MCF 10A (cell line): ENCODE measurements at regions not wholly inside any gene's neighbourhood (a gene's known extent, or its start where the extent isn't known, plus 50 kb on each side); places are given as distances from the start of the nearest gene placed in this dataset.
"Not testable (repeated sequence)": the region's sequence is repeated elsewhere in the genome, so short reads cannot be mapped to it uniquely, and the experiment has no call there.

ENCODE experiments used
- BruUV-seq: library from RNA; stranded (reverse); fragments of 400-500 nt; replicated peaks from 2 replicates; lab custom pipeline; 2021; lab: Mats Ljungman, UMichigan
- CTCF ChIA-PET: fragments of 300-600 bp; sonication (Branson Sonifier 250); formaldehyde crosslinking; extraction: SDS; loops from one replicate; lab custom pipeline; 2021; ENCODE audit warnings: antibody characterized with exemption, inconsistent platforms; lab: Yijun Ruan, JAX
- POLR2A ChIA-PET: fragments of 300-600, 350-650 bp; sonication (Branson Sonifier 250); formaldehyde crosslinking; extraction: SDS; loops from one replicate; lab custom pipeline; 2020; ENCODE audit warnings: antibody characterized with exemption, inconsistent platforms; lab: Yijun Ruan, JAX
- DNase-seq: peaks from one replicate; pipeline ENCODE4 v3.0.0-alpha.2; 2018; ENCODE audit not compliant: unreplicated experiment
- H3K27ac Mint-ChIP-seq: one replicate; pipeline ENCODE4 v1.8.0; 2022; ENCODE audit warnings: mild to moderate bottlenecking, low read depth, mixed read lengths; ENCODE audit not compliant: unreplicated experiment
- H3K27me3 Mint-ChIP-seq: one replicate; pipeline ENCODE4 v1.8.0; 2022; ENCODE audit warnings: mixed read lengths; ENCODE audit not compliant: insufficient read depth, unreplicated experiment
- H3K36me3 Mint-ChIP-seq: one replicate; pipeline ENCODE4 v1.8.0; 2022; ENCODE audit warnings: mild to moderate bottlenecking, moderate library complexity, mixed read lengths; ENCODE audit not compliant: insufficient read depth, unreplicated experiment
- H3K4me1 Mint-ChIP-seq: one replicate; pipeline ENCODE4 v1.8.0; 2022; ENCODE audit warnings: mixed read lengths; ENCODE audit not compliant: insufficient read depth, unreplicated experiment
- H3K4me3 Mint-ChIP-seq: one replicate; pipeline ENCODE4 v1.8.0; 2022; ENCODE audit warnings: mild to moderate bottlenecking, moderate library complexity, mixed read lengths; ENCODE audit not compliant: unreplicated experiment
- H3K9me3 Mint-ChIP-seq: one replicate; pipeline ENCODE4 v1.8.0; 2022; ENCODE audit warnings: mixed read lengths; ENCODE audit not compliant: unreplicated experiment
- CTCF ChIP-seq: fragments of 200-600 bp; IDR thresholded peaks from one replicate; pipeline ENCODE4 v1.8.0; 2022; ENCODE audit warnings: antibody characterized with exemption, mild to moderate bottlenecking; ENCODE audit not compliant: unreplicated experiment
- intact Hi-C: fragments of 100-400 bp; cut with micrococcal nuclease; formaldehyde crosslinking; loops from 2 replicates; pipeline ENCODE4 v1.14.1; 2022

GRCh38 chr10:111648046-111648445 is 535.5 kb downstream of the GPAM start:
- no peak overlapping the region for H3K27ac Mint-ChIP-seq
- no peaks in the 10 kb centered on the region for H3K27me3 Mint-ChIP-seq
- intact Hi-C loops, result no loop called here
- H3K9me3 Mint-ChIP-seq, result peaks cover 17% of the 10 kb centered on the region
- TF ChIP-seq CTCF, result no peak
- DNase-seq, result peak; percentile 11
- no peak overlapping the region for H3K4me3 Mint-ChIP-seq
- H3K4me1 Mint-ChIP-seq, result no peaks in the 10 kb centered on the region
- no TSS peak for BruUV-seq
- POLR2A ChIA-PET, result interaction anchor here (0.6 kb wide), 1 partner anchor 8 kb away, joined by 3 read pairs; no protein-coding TSS in a partner anchor
- CTCF ChIA-PET, result interaction anchor here (1.0 to 1.4 kb wide), 2 partner anchors 55 to 489 kb away, joined by 3 to 4 read pairs; no protein-coding TSS in a partner anchor
- no peaks in the 10 kb centered on the region for H3K36me3 Mint-ChIP-seq

DNA sequence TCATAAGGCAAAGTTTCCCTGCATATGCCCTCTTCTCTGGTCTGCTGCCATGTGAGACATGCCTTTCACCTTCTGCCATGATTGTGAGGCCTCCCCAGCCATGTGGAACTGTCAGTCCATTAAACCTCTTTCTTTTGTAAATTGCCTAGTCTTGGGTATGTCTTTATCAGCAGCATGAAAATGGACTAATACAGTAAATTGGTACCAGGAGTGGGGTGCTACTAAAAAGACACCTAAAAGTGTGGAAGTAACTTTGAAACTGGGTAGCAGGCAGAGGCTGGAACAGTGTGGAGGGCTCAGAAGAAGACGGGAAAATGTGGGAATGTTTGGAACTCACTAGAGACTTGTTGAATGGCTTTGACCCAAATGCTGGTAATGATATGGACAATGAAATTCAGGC is 534.5 kb downstream of the GPAM start:
- CTCF ChIA-PET, BruUV-seq, H3K4me3 Mint-ChIP-seq, intact Hi-C loops, POLR2A ChIA-PET, H3K36me3 Mint-ChIP-seq, H3K27me3 Mint-ChIP-seq, H3K27ac Mint-ChIP-seq, DNase-seq, H3K4me1 Mint-ChIP-seq: not testable (repeated sequence)
- peaks cover 17% of the 10 kb centered on the region for H3K9me3 Mint-ChIP-seq

- no peak overlapping the region for H3K4me3 Mint-ChIP-seq
- H3K27me3 Mint-ChIP-seq, result no peaks in the 10 kb centered on the region
- H3K36me3 Mint-ChIP-seq, result no peaks in the 10 kb centered on the region
- CTCF ChIA-PET, result interaction anchor here (0.6 kb wide), 1 partner anchor 197 kb away, joined by 3 read pairs; no protein-coding TSS in a partner anchor
- peaks cover 17% of the 10 kb centered on the region for H3K9me3 Mint-ChIP-seq
- H3K4me1 Mint-ChIP-seq, result no peaks in the 10 kb centered on the region
- no peak for DNase-seq
- BruUV-seq, result no TSS peak
- TF ChIP-seq CTCF, result no peak
- intact Hi-C loops, result no loop called here
- H3K27ac Mint-ChIP-seq, result no peak overlapping the region
- POLR2A ChIA-PET, result no interaction called here
These were observed 533.5 kb downstream of the GPAM start for GRCh38 chr10:111650088-111650487.

DNA sequence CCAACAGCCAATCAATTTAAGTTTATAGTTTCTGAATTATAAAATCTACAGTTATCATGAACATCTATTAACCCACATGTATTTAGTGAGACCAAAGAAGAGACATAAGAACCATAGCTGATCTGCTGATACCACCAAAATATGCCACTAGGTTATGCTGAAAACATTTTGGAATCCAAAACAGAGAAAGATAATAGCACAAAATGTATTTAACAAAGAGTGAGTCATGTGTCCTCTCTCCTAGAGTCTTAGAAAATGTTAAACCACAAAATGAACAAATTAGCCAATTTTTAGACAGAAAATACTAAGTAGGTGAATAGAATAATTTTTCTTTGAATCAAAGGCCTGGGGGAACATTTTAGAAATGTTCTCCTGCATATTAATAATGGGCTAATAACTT is 527.5 kb downstream of the GPAM start:
- Mint-ChIP-seq H3K4me1 (no peaks in the 10 kb centered on the region), H3K36me3 (no peaks in the 10 kb centered on the region), H3K9me3 (peaks cover 2% of the 10 kb centered on the region), H3K4me3 (no peak overlapping the region), H3K27me3 (no peaks in the 10 kb centered on the region), H3K27ac (no peak overlapping the region)
- intact Hi-C loops, result no loop called here
- BruUV-seq, result no TSS peak
- TF ChIP-seq CTCF, result no peak
- ChIA-PET POLR2A (interaction anchor here (0.6 kb wide), 1 partner anchor 8 kb away, joined by 3 read pairs; no protein-coding TSS in a partner anchor), CTCF (interaction anchor here (0.6 to 1.8 kb wide), 3 partner anchors 482 to 738 kb away, joined by 3 to 5 read pairs (median 3); no protein-coding TSS in a partner anchor)
- no peak for DNase-seq
